SKM-1 (cell line): ENCODE measurements at regions not wholly inside any gene's neighbourhood (a gene's known extent, or its start where the extent isn't known, plus 50 kb on each side); places are given as distances from the start of the nearest gene placed in this dataset.
"Not testable (repeated sequence)": the region's sequence is repeated elsewhere in the genome, so short reads cannot be mapped to it uniquely, and the experiment has no call there.

ENCODE experiments used
- DNase-seq: peaks from one replicate; lab custom pipeline; 2025; ENCODE audit not compliant: unreplicated experiment; lab: John Stamatoyannopoulos, UW

- no peak for DNase-seq
Measured at GRCh38 chr18:51330148-51330547, 132.7 kb upstream of the MEX3C start.

- DNase-seq, result no peak
Measured at GRCh38 chr18:51330739-51331138, 133.3 kb upstream of the MEX3C start.

GRCh38 chr18:51337406-51337805 lies 139.9 kb upstream of the MEX3C start:
- no peak for DNase-seq

GRCh38 chr18:51339856-51340255 lies 142.4 kb upstream of the MEX3C start:
- no peak for DNase-seq

GRCh38 chr18:51340332-51340731 lies 142.9 kb upstream of the MEX3C start:
- DNase-seq, result no peak

- no peak for DNase-seq
Measured at GRCh38 chr18:51342815-51343214, 145.3 kb upstream of the MEX3C start.

GRCh38 chr18:51345848-51346391 lies 148.4 kb upstream of the MEX3C start:
- DNase-seq, result no peak

- no peak for DNase-seq
Measured at GRCh38 chr18:51346404-51346803, 148.9 kb upstream of the MEX3C start.

GRCh38 chr18:51350081-51350480 lies 152.6 kb upstream of the MEX3C start:
- no peak for DNase-seq

- DNase-seq, result no peak
Measured at GRCh38 chr18:51355841-51356240, 158.4 kb upstream of the MEX3C start.

- not testable (repeated sequence) for DNase-seq
Measured at GRCh38 chr18:51360301-51360700, 162.8 kb upstream of the MEX3C start.

- DNase-seq, result peak; percentile 81
Measured at GRCh38 chr18:51361130-51361860, 163.8 kb upstream of the MEX3C start.

- no peak for DNase-seq
Measured at GRCh38 chr18:51363384-51363783, 165.9 kb upstream of the MEX3C start.

GRCh38 chr18:51370996-51371395 lies 173.5 kb upstream of the MEX3C start:
- no peak for DNase-seq

- no peak for DNase-seq
Measured at GRCh38 chr18:51371929-51372328, 174.4 kb upstream of the MEX3C start.

GRCh38 chr18:51382081-51382480 lies 184.6 kb upstream of the MEX3C start:
- no peak for DNase-seq

- DNase-seq, result no peak
Measured at GRCh38 chr18:51383116-51383515, 185.6 kb upstream of the MEX3C start.

GRCh38 chr18:51383711-51384110 lies 186.2 kb upstream of the MEX3C start:
- no peak for DNase-seq

GRCh38 chr18:51385270-51385669 lies 187.8 kb upstream of the MEX3C start:
- no peak for DNase-seq

GRCh38 chr18:51390702-51391101 lies 193.2 kb upstream of the MEX3C start:
- DNase-seq, result no peak

GRCh38 chr18:51391215-51391614 lies 193.7 kb upstream of the MEX3C start:
- no peak for DNase-seq

GRCh38 chr18:51391731-51392130 lies 194.2 kb upstream of the MEX3C start:
- no peak for DNase-seq
